HepG2 (cell line): ENCODE measurements at regions not wholly inside any gene's neighbourhood (a gene's known extent, or its start where the extent isn't known, plus 50 kb on each side); places are given as distances from the start of the nearest gene placed in this dataset.
"Not testable (repeated sequence)": the region's sequence is repeated elsewhere in the genome, so short reads cannot be mapped to it uniquely, and the experiment has no call there.

ENCODE experiments used
- ATAC-seq: fragments of 200-7000 bp; cut with Tn5 transposase; 3 replicates; pipeline ENCODE4 v1.9.1; 2020; ENCODE audit warnings: mild to moderate bottlenecking, moderate library complexity
- BruUV-seq: library from RNA; stranded (reverse); fragments of 400-500 nt; replicated peaks from 2 replicates; lab custom pipeline; 2021; lab: Mats Ljungman, UMichigan
- CTCF ChIA-PET: fragments of 300-600 bp; formaldehyde crosslinking; extraction: SDS; loops from one replicate; lab custom pipeline; 2021; ENCODE audit warnings: low total read pairs, inconsistent platforms, low intra/inter-chr PET ratio; lab: Yijun Ruan, JAX
- POLR2A ChIA-PET: fragments of 350-600 bp; sonication (Branson Sonifier 250); formaldehyde crosslinking; loops from one replicate; lab custom pipeline; 2020; ENCODE audit warnings: antibody characterized with exemption, inconsistent platforms; lab: Yijun Ruan, JAX
- DNase-seq: peaks from one replicate; pipeline ENCODE4 v3.0.0-alpha.2; 2015; ENCODE audit warnings: low spot score
- FAIRE-seq: peaks from 3 replicates; lab custom pipeline; 2011; peaks lifted over from hg19 to GRCh38; lab: Jason Lieb, UNC
- H2AFZ ChIP-seq: one replicate; pipeline ENCODE4 v1.6.1; 2011; ENCODE audit warnings: low read length, inconsistent platforms
- H3K27ac ChIP-seq: fragments of 300-600 bp; 3 replicates; pipeline ENCODE4 v1.8.0; 2011; ENCODE audit warnings: mixed run types, mild to moderate bottlenecking, mixed read lengths, low read length, inconsistent platforms; ENCODE audit not compliant: insufficient read depth; ENCODE audit errors: extremely low read length
- H3K27me3 ChIP-seq, 2 experiments: fragments of 200-600 bp in 1 of 2; 2 replicates in 1 of 2; 3 replicates in 1 of 2; pipeline versions ENCODE4 v1.6.0 to v1.8.0; 2011; ENCODE audit warnings: low read length in 2 of 2, mild to moderate bottlenecking in 2 of 2, moderate library complexity in 2 of 2, inconsistent platforms in 1 of 2; ENCODE audit not compliant: insufficient read depth in 2 of 2, control insufficient read depth in 1 of 2
- H3K36me3 ChIP-seq, 2 experiments: fragments of 200-600 bp in 1 of 2; replicated peaks in 1 of 2; 2 replicates in 1 of 2; 3 replicates in 1 of 2; pipeline versions ENCODE4 v1.5.1 to v1.8.0; 2011; ENCODE audit warnings: low read length in 2 of 2, inconsistent platforms in 1 of 2; ENCODE audit not compliant: insufficient read depth in 2 of 2, control insufficient read depth in 1 of 2
- H3K4me1 ChIP-seq: 2 replicates; pipeline ENCODE4 v1.5.1; 2012; ENCODE audit warnings: low read length, inconsistent platforms; ENCODE audit not compliant: insufficient read depth
- H3K4me2 ChIP-seq: 2 replicates; pipeline ENCODE4 v1.6.0; 2011; ENCODE audit warnings: low read depth, low read length, inconsistent platforms
- H3K4me3 ChIP-seq, 3 experiments: fragments of 200-600 bp in 1 of 3; sonication (generic), shearing (Covaris generic) in 1 of 3; replicated peaks in 1 of 3; 2 replicates each; pipeline ENCODE4 v1.5.1; 2011 to 2016; ENCODE audit warnings: low read length in 3 of 3, inconsistent platforms in 2 of 3, low read depth in 2 of 3, mild to moderate bottlenecking in 2 of 3, control low read depth in 1 of 3, mixed read lengths in 1 of 3; ENCODE audit not compliant: insufficient read depth in 1 of 3
- H3K79me2 ChIP-seq: one replicate; pipeline ENCODE4 v1.6.1; 2011; ENCODE audit warnings: low read length, inconsistent platforms; ENCODE audit not compliant: insufficient read depth
- H3K9ac ChIP-seq: 2 replicates; pipeline ENCODE4 v1.6.0; 2011; ENCODE audit warnings: mild to moderate bottlenecking, low read depth, low read length, inconsistent platforms; ENCODE audit not compliant: insufficient read depth
- H3K9me3 ChIP-seq: 2 replicates; pipeline ENCODE4 v1.5.1; 2012; ENCODE audit warnings: mild to moderate bottlenecking, low read length
- H4K20me1 ChIP-seq: 2 replicates; pipeline ENCODE4 v1.6.0; 2011; ENCODE audit warnings: inconsistent platforms, mild to moderate bottlenecking, low read length, moderate library complexity; ENCODE audit not compliant: insufficient read depth
- ATF7 ChIP-seq, 2 experiments: fragments of 450-650 bp in 1 of 2; sonication (generic) in 1 of 2; formaldehyde crosslinking in 1 of 2; IDR thresholded peaks; 2 replicates each; pipeline versions ENCODE4 v1.4.0 to v1.6.1; 2016 to 2020; ENCODE audit warnings: antibody characterized with exemption in 1 of 2, mild to moderate bottlenecking in 1 of 2, missing genetic modification reagents in 1 of 2
- CENPT ChIP-seq: sonication (generic); formaldehyde crosslinking; IDR thresholded peaks from 2 replicates; pipeline ENCODE4 v1.8.0; 2022; ENCODE audit warnings: low read depth, mild to moderate bottlenecking, moderate library complexity, missing genetic modification reagents
- DNMT3B ChIP-seq: conservative IDR thresholded peaks from 2 replicates; pipeline ENCODE4 v1.6.1; 2016; ENCODE audit warnings: missing biosample characterization, control low read depth
- SIN3A ChIP-seq: IDR thresholded peaks from 2 replicates; pipeline ENCODE4 v1.6.1; 2011; ENCODE audit warnings: low read depth, mild to moderate bottlenecking, control low read depth, low read length, borderline replicate concordance
- SIX4 ChIP-seq: sonication (generic); formaldehyde crosslinking; IDR thresholded peaks from 2 replicates; pipeline ENCODE4 v1.4.0; 2020; ENCODE audit warnings: missing genetic modification reagents
- WIZ ChIP-seq: sonication (generic); formaldehyde crosslinking; IDR thresholded peaks from 2 replicates; pipeline ENCODE4 v1.5.1; 2020; ENCODE audit warnings: mild to moderate bottlenecking, missing genetic modification reagents
- ZFP1 ChIP-seq: IDR thresholded peaks from 2 replicates; pipeline ENCODE4 v1.6.1; 2016
- ZNF790 ChIP-seq: sonication (generic); formaldehyde crosslinking; IDR thresholded peaks from 2 replicates; pipeline ENCODE4 v1.8.0; 2022; ENCODE audit warnings: missing genetic modification reagents, mild to moderate bottlenecking, borderline replicate concordance
- WGBS: methylation state at CpG from one replicate; pipeline ENCODE4 v1.1.6; 2017; ENCODE audit warnings: low lambda C conversion rate; 5-methylcytosine and 5-hydroxymethylcytosine counted together
- in situ Hi-C: cut with HindIII; loops from 2 replicates; pipeline ENCODE4 v1.10.0; 2017; ENCODE audit warnings: low pct_unique_long_range_greater_than_20kb; ENCODE audit not compliant: extremely low pct_ligation_motif_present
- intact Hi-C: fragments of 100-400 bp; cut with micrococcal nuclease; formaldehyde crosslinking; loops from one replicate; pipeline ENCODE4 v1.10.0; 2022; ENCODE audit not compliant: unreplicated experiment
- TF ChIP-seq, protein P1 (sequence below): IDR thresholded peaks from 2 replicates; pipeline ENCODE4 v1.6.1; 2012; ENCODE audit warnings: low read length, improper control_type of control experiment

GRCh38 chr3:75305901-75306300, 358.2 kb upstream of the FRG2C start:
- ChIA-PET POLR2A (no interaction called here), CTCF (no interaction called here)
- no TSS peak for BruUV-seq
- intact Hi-C loops (no loop called here), in situ Hi-C loops (no loop called here)
- no peaks in the 10 kb centered on the region for H4K20me1 ChIP-seq
- H3K9ac ChIP-seq: no peak overlapping the region
- H3K4me2 ChIP-seq: no peak overlapping the region
- H3K9me3 ChIP-seq: no peaks in the 10 kb centered on the region
- H3K4me3 ChIP-seq: no peak overlapping the region
- ATAC-seq (no peak), DNase-seq (no peak), FAIRE-seq (no peak)
- H3K4me1 ChIP-seq: no peaks in the 10 kb centered on the region
- H3K79me2 ChIP-seq: no peaks in the 10 kb centered on the region
- H3K36me3 ChIP-seq: no peaks in the 10 kb centered on the region
- no peak overlapping the region for H2AFZ ChIP-seq
- 47% methylated on average over 4 of the region's 4 CpGs for WGBS
- no peak for TF ChIP-seq ZNF790 (CRISPR knock-in tag)
- no peak for TF ChIP-seq SIN3A
- TF ChIP-seq, protein P1, sequence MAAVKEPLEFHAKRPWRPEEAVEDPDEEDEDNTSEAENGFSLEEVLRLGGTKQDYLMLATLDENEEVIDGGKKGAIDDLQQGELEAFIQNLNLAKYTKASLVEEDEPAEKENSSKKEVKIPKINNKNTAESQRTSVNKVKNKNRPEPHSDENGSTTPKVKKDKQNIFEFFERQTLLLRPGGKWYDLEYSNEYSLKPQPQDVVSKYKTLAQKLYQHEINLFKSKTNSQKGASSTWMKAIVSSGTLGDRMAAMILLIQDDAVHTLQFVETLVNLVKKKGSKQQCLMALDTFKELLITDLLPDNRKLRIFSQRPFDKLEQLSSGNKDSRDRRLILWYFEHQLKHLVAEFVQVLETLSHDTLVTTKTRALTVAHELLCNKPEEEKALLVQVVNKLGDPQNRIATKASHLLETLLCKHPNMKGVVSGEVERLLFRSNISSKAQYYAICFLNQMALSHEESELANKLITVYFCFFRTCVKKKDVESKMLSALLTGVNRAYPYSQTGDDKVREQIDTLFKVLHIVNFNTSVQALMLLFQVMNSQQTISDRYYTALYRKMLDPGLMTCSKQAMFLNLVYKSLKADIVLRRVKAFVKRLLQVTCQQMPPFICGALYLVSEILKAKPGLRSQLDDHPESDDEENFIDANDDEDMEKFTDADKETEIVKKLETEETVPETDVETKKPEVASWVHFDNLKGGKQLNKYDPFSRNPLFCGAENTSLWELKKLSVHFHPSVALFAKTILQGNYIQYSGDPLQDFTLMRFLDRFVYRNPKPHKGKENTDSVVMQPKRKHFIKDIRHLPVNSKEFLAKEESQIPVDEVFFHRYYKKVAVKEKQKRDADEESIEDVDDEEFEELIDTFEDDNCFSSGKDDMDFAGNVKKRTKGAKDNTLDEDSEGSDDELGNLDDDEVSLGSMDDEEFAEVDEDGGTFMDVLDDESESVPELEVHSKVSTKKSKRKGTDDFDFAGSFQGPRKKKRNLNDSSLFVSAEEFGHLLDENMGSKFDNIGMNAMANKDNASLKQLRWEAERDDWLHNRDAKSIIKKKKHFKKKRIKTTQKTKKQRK: no peak
- TF ChIP-seq ATF7 (IDR thresholded peaks at IDR 0.05): no peak
- no peak for TF ChIP-seq ATF7 (CRISPR knock-in tag; IDR thresholded peaks at IDR 0.05)
- TF ChIP-seq CENPT: no peak
- TF ChIP-seq DNMT3B (CRISPR knock-in tag): no peak
- no peak for TF ChIP-seq SIX4 (CRISPR knock-in tag)
- TF ChIP-seq ZFP1 (CRISPR knock-in tag): no peak
- TF ChIP-seq WIZ (CRISPR knock-in tag): no peak
- peaks cover 0 to 3% of the 10 kb centered on the region in 2 experiments; a peak in 1 of 5 replicates for H3K27me3 ChIP-seq
- H3K27ac ChIP-seq: no peak overlapping the region

DNA sequence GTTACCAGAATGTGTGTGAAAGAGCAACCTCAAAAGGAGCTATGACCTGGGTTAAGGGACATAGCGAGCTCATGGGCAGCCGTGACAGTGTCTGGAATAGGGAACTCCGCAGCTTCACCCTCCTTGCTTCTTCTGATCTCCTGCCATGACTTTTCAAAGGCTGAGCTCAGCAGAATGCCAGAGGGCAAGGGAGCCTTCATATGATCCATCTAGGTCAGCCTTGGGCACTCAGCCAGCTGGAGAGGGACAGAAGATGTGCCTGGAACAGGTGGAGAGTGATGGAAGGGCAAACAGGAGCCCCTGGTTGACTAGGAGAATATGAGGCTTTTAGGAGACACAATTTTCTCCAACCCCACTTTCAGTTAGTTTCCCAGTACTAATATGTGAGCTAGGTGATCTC, 352.8 kb upstream of the FRG2C start:
- 42% methylated on average over 3 of the region's 3 CpGs for WGBS
- H3K27me3 ChIP-seq, H3K9ac ChIP-seq, in situ Hi-C loops, intact Hi-C loops, CTCF ChIA-PET, H3K4me2 ChIP-seq, H4K20me1 ChIP-seq, H3K79me2 ChIP-seq, H3K36me3 ChIP-seq, POLR2A ChIA-PET, ATAC-seq, DNase-seq, H2AFZ ChIP-seq, BruUV-seq, H3K4me1 ChIP-seq, H3K27ac ChIP-seq, H3K9me3 ChIP-seq, H3K4me3 ChIP-seq, FAIRE-seq: not testable (repeated sequence)
